ENCODE measurements at regions not wholly inside any gene's neighbourhood (a gene's known extent, or its start where the extent isn't known, plus 50 kb on each side); places are given as distances from the start of the nearest gene placed in this dataset.
"Not testable (repeated sequence)": the region's sequence is repeated elsewhere in the genome, so short reads cannot be mapped to it uniquely, and the experiment has no call there.

DNA sequence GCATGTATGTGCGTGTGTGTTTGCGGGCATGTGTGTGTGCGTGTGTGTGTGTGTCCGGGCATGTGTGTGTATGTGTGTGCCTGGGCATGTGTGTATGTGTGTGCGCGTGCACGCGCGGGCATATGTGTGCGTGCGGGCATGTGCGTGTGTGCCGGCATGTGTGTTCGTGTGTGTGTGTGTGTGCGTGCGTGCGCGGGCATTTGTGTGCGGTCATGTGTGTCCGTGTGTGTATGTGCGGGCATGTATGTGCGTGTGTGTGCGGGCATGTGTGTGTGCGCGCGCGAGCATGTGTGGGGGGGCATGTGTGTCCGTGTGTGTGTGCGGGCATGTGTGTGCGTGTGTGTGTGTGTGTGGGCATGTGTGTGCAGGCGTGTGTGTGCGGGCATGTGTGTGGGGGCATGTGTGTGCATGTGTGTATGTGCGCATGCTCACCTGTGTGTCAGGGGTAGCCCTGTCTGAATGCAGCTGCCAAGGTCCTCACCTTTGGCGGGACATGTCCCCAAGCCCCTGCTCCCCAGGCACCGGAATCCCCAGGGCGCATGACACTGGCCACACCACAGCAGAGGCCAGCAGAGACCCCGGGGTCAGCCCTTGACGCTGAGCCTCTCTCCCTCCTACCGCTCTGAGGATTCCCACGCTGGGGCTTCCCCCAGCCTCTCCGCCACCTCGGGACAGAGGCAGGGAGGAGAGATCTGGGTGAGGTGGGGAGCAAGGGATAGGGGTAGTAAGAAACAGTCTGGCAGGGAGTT lies 109.5 kb upstream of the NCOR2 start:
- H3K4me1 ChIP-seq (ENCODE audit: insufficient read depth, low read length), result peaks cover 2% of the 10 kb centered on the region; the same call in 1 of the 2 replicates
- no peak overlapping the region for H3K27ac ChIP-seq (ENCODE audit: low read length)
- no peaks in the 10 kb centered on the region for H3K27me3 ChIP-seq (ENCODE audit: insufficient read depth, low read length)
- no peak overlapping the region for H3K4me3 ChIP-seq (ENCODE audit: low read length)
- no peak overlapping the region for H3K9ac ChIP-seq (ENCODE audit: low read depth, low read length)
- H3K9me3 ChIP-seq (ENCODE audit: insufficient read depth, low read depth, low read length), result no peaks in the 10 kb centered on the region
- H3K36me3 ChIP-seq (ENCODE audit: insufficient read depth, low read depth, low read length), result no peaks in the 10 kb centered on the region

DNA sequence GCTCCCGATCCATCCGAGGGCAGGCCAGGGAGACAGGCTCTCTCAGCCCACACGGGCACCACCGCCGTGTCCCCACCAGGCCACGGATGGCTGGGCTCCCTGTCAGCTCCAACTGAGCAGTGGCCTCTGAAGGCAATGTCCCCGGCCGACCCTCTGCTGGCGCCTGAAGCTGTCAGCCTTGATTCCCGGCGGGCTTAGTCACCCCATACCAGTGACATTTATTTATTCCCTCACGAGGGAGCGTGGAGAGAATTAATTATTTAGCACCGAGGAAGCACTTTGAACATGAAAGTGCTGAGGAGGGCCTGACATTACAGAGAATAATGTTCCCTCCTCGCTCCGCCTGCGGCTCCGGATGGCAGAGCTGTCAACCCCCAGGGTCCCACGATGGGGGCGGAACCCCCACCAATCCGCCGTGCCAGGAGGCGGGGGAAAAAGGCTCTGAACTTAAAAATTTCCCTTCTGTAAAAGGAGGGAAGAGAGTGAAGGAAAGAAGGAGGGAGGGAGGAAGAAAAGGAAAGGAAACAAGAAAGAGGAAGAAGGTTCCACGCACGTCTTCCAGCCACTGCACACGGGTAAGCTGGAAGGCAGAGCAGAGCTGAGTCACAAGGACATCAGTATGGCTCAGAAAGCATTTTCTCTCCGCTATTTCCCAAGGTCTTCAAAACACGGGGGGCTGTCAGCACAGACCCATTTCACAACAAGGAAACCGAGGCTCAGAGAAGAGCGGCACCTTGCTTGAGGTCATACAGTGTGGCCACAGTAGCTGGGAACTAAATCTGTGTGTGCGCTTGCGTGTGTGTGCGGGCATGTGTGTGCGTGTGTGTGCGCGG lies 108.7 kb upstream of the NCOR2 start:
- no peak overlapping the region for H3K4me3 ChIP-seq (ENCODE audit: low read length)
- H3K9me3 ChIP-seq (ENCODE audit: insufficient read depth, low read depth, low read length), result no peaks in the 10 kb centered on the region
- no peaks in the 10 kb centered on the region for H3K4me1 ChIP-seq (ENCODE audit: insufficient read depth, low read length)
- no peak overlapping the region for H3K27ac ChIP-seq (ENCODE audit: low read length)
- H3K9ac ChIP-seq (ENCODE audit: low read depth, low read length), result no peak overlapping the region
- H3K27me3 ChIP-seq (ENCODE audit: insufficient read depth, low read length), result no peaks in the 10 kb centered on the region
- H3K36me3 ChIP-seq (ENCODE audit: insufficient read depth, low read depth, low read length), result no peaks in the 10 kb centered on the region

DNA sequence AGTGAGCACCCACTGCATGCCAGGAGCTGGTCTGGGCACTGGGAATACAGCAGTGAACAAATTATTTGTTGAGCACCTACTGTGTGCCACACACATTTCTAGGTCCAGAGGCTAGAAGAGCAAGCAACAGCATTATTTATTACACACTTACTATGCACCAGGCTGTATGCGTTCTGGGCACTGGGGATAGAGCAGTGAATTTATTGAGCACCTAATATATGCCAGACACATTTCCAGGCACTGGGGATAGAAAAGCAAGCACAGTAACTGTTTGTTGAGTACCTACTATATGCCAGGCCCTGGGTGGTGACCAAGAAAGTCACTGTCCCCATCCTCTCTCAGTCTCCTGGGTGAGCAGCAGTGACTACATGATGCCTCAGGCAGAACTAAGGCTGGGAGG lies 107.5 kb upstream of the NCOR2 start:
- no peaks in the 10 kb centered on the region for H3K4me1 ChIP-seq (ENCODE audit: insufficient read depth, low read length)
- H3K9me3 ChIP-seq (ENCODE audit: insufficient read depth, low read depth, low read length), result no peaks in the 10 kb centered on the region
- no peak overlapping the region for H3K9ac ChIP-seq (ENCODE audit: low read depth, low read length)
- no peak overlapping the region for H3K4me3 ChIP-seq (ENCODE audit: low read length)
- no peak overlapping the region for H3K27ac ChIP-seq (ENCODE audit: low read length)
- H3K36me3 ChIP-seq (ENCODE audit: insufficient read depth, low read depth, low read length), result no peaks in the 10 kb centered on the region
- no peaks in the 10 kb centered on the region for H3K27me3 ChIP-seq (ENCODE audit: insufficient read depth, low read length)

DNA sequence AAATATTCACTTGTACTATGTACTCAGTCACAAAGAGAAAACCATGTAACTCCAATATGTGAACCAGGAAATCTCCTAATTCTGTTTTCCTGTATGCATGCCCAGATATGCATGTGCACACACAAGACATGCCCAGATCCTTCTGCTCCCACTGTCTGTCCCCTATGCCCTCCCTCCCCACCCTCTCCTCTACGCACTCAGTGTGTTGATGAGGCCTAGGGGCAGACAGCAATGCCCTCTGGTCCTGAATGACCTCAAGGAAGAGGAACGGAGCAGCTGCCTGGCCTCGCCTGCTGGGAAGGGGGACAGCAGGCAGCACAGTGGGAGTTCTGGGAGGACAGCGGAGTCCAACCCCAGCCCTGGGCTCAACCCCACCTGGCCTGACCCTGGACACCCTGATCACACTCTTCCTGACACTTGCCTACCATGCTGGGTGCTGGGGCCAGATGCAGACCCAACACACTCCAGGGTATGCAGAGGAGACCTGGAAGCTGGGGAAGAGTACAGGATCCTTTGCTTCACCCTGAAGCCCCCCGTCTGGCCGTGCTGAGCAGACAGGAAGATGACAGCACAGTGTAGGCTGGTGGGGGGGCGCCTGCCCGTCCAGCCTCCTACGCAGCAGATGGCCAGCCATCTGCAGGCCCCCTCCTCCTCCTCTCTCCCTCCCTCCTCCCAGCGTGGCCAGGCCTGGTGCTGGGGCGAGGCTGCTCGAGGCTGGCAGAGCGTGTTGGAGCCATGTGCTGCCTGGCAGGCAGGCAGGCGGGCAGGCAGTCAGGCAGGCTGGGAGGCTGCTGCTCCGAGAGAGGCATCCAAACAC lies 106.6 kb upstream of the NCOR2 start:
- no peaks in the 10 kb centered on the region for H3K9me3 ChIP-seq (ENCODE audit: insufficient read depth, low read depth, low read length)
- no peak overlapping the region for H3K9ac ChIP-seq (ENCODE audit: low read depth, low read length)
- H3K4me1 ChIP-seq (ENCODE audit: insufficient read depth, low read length), result no peaks in the 10 kb centered on the region
- H3K4me3 ChIP-seq (ENCODE audit: low read length), result no peak overlapping the region
- H3K27me3 ChIP-seq (ENCODE audit: insufficient read depth, low read length), result no peaks in the 10 kb centered on the region
- no peak overlapping the region for H3K27ac ChIP-seq (ENCODE audit: low read length)
- no peaks in the 10 kb centered on the region for H3K36me3 ChIP-seq (ENCODE audit: insufficient read depth, low read depth, low read length)

DNA sequence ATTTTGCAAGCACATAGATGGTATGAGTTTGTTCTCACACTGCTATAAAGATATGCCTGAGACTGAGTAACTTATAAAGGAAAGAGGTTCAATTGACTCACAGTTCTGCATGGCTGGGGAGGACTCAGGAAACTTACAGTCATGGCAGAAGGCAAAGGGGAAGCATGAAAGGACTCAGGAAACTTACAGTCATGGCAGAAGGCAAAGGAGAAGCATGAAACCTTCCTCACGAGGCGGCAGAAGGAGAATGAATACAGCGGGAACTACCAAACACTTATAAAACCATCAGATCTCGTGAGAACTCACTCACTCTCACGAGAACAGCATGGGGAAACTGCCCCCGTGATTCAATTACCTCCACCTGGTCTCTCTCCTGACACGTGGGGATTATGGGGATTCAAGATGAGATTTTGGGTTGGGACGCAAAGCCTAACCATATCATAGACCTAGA lies 101.9 kb upstream of the NCOR2 start:
- not testable (repeated sequence) for H3K27ac ChIP-seq (ENCODE audit: low read length); H3K27me3 ChIP-seq (ENCODE audit: insufficient read depth, low read length); H3K36me3 ChIP-seq (ENCODE audit: insufficient read depth, low read depth, low read length); H3K9ac ChIP-seq (ENCODE audit: low read depth, low read length); H3K4me1 ChIP-seq (ENCODE audit: insufficient read depth, low read length); H3K4me3 ChIP-seq (ENCODE audit: low read length); H3K9me3 ChIP-seq (ENCODE audit: insufficient read depth, low read depth, low read length)

DNA sequence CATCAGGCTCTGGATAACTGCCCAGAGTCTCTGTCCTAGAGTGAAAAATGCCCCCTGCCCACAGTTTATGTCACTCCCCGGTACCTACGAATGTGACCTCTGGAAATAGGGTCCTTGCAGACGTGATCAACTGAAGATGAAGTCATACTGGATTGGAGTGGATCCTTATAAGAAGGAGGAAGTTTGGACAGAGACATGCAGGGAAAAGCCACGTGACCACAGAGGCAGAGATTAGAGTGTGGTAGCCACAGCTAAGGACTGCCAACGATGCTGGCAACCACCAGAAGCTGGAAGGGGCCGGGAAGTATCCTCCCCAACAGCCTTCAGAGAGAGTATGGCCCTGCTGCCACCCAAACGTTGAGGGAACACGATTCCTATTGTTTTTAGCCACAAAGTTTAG lies 101.2 kb upstream of the NCOR2 start:
- H3K27ac ChIP-seq (ENCODE audit: low read length), result no peak overlapping the region
- no peak overlapping the region for H3K9ac ChIP-seq (ENCODE audit: low read depth, low read length)
- H3K36me3 ChIP-seq (ENCODE audit: insufficient read depth, low read depth, low read length), result no peaks in the 10 kb centered on the region
- no peaks in the 10 kb centered on the region for H3K4me1 ChIP-seq (ENCODE audit: insufficient read depth, low read length)
- no peaks in the 10 kb centered on the region for H3K27me3 ChIP-seq (ENCODE audit: insufficient read depth, low read length)
- H3K9me3 ChIP-seq (ENCODE audit: insufficient read depth, low read depth, low read length), result no peaks in the 10 kb centered on the region; the same call in none of the 2 replicates
- H3K4me3 ChIP-seq (ENCODE audit: low read length), result no peak overlapping the region

DNA sequence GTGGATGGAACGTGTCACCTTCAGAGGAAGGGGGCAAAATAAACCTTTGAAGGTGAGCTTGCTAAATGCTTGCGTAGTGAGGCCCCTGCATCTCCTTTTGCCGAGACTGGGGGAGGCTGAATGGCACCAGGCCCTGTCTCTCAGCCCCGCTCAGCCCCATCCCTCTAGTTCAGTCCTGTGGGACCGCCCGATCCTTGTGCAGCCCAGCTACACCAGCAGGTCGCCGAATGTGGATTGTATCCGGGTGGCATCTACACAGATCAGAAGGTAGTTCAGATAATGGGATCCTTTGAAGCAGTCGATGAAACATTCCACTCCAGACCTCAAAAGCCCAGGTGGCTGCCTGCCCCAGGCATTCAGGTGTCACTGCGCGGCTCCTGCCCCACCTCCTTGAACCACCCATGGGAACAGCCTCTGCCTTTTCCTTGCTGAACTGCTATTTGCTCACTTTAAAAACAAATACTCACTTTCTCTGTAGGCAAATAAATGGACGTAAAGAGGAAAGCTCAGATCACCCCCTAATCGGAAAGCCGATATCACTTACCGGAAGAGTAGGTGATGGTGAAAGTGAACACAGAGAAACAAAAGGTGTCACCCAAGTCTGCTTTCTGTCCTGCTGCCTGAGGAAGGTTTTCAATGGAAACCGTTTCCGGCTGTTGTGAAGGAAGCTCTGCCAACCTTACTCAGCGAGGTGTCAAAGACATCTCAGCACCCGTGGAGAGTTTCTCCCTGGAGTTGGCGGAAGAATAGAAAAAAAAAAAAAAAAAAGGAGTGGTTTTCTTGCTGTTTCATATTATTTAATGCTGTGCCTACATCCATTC lies 100.3 kb upstream of the NCOR2 start:
- H3K4me3 ChIP-seq (ENCODE audit: low read length), result no peak overlapping the region
- H3K9me3 ChIP-seq (ENCODE audit: insufficient read depth, low read depth, low read length), result no peaks in the 10 kb centered on the region; the same call in none of the 2 replicates
- H3K4me1 ChIP-seq (ENCODE audit: insufficient read depth, low read length), result no peaks in the 10 kb centered on the region
- no peaks in the 10 kb centered on the region for H3K36me3 ChIP-seq (ENCODE audit: insufficient read depth, low read depth, low read length)
- no peaks in the 10 kb centered on the region for H3K27me3 ChIP-seq (ENCODE audit: insufficient read depth, low read length)
- H3K27ac ChIP-seq (ENCODE audit: low read length), result no peak overlapping the region
- H3K9ac ChIP-seq (ENCODE audit: low read depth, low read length), result no peak overlapping the region

DNA sequence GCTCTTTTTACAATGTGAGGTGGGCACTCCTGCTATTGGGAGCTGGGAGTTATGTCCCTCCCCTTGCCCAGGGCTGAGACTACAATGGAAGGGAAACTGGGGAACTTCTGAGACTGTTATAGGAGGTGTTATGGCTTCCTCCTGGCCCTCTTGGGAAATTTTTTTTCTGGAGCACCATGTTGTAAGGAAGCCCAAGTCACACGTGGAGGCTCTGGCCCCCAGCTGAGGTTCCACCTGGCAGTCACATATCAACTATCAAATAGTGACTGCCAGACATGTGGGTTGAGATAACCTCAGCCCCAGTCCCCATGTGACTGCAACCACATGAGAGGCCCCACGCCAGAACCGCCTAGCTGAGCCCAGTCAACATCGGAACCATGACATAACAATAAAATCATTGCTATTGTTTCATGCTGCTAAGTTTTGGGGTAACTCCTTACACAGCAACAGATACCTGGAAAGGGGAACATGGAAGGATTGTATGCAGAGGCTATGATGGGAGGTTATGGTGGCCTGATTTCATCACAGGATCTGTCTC lies 99.4 kb upstream of the NCOR2 start:
- Histone ChIP-seq H3K27ac (ENCODE audit: low read length) (no peak overlapping the region), H3K4me1 (ENCODE audit: insufficient read depth, low read length) (no peaks in the 10 kb centered on the region), H3K4me3 (ENCODE audit: low read length) (no peak overlapping the region), H3K27me3 (ENCODE audit: insufficient read depth, low read length) (no peaks in the 10 kb centered on the region), H3K9me3 (ENCODE audit: insufficient read depth, low read depth, low read length) (no peaks in the 10 kb centered on the region; the same call in none of the 2 replicates), H3K36me3 (ENCODE audit: insufficient read depth, low read depth, low read length) (no peaks in the 10 kb centered on the region), H3K9ac (ENCODE audit: low read depth, low read length) (no peak overlapping the region)

DNA sequence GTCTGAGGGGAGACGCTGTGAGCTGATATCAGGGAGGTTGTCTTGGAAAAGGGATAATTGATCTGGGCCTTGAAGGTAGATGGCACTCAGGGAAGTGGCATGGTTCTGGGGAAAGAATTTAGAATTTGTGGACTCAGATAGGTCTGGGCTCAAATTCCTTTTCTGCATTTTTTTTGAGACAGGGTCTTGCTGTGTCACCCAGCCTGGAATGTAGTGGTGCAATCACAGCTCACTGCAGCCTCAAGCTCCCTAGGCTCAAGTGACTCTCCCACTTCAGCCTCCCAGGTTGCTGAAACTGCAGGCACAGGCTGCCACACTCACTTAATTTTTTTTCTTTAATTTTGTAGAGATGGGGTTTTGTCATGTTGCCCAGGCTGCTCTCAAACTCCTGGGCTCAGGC lies 98.1 kb upstream of the NCOR2 start:
- H3K27ac ChIP-seq (ENCODE audit: low read length), result no peak overlapping the region
- no peaks in the 10 kb centered on the region for H3K4me1 ChIP-seq (ENCODE audit: insufficient read depth, low read length)
- H3K9me3 ChIP-seq (ENCODE audit: insufficient read depth, low read depth, low read length), result no peaks in the 10 kb centered on the region; the same call in none of the 2 replicates
- no peak overlapping the region for H3K4me3 ChIP-seq (ENCODE audit: low read length)
- H3K9ac ChIP-seq (ENCODE audit: low read depth, low read length), result no peak overlapping the region
- H3K36me3 ChIP-seq (ENCODE audit: insufficient read depth, low read depth, low read length), result no peaks in the 10 kb centered on the region
- no peaks in the 10 kb centered on the region for H3K27me3 ChIP-seq (ENCODE audit: insufficient read depth, low read length)

DNA sequence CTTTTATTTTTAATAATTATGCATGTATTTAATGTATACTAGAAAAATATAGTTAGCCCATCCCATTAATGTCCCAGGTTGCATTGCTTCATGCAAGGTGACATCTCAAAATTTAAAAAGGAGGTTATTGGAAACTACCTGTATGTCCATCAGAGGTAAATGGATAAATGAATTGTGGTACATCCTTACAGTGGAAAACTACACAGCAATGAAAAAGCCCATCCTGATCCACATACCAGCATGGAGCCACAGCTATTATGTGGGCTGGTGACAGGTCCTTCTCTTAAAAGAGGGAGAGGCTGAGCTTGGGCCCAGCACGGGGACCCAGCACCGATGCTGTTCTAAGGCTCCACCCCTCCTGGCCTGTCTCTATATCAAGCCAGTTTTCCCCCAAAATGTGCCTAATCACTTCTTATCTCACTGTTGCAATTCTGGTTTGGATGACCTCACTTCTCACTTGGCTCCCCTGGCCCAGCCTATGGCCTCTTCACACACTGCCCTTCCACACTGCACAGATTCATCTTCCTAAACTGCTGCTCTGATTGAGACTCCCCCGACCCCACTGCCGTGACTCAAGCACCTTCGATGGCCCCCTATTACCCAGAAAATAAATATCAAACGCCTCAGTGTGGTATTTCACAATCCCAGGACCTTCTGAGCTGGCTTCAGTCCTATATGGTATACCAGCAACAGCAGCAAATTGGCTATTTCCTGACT lies 97.1 kb upstream of the NCOR2 start:
- H3K27ac ChIP-seq (ENCODE audit: low read length), result no peak overlapping the region
- no peak overlapping the region for H3K9ac ChIP-seq (ENCODE audit: low read depth, low read length)
- H3K4me1 ChIP-seq (ENCODE audit: insufficient read depth, low read length), result no peaks in the 10 kb centered on the region
- no peaks in the 10 kb centered on the region; the same call in none of the 2 replicates for H3K9me3 ChIP-seq (ENCODE audit: insufficient read depth, low read depth, low read length)
- no peaks in the 10 kb centered on the region for H3K36me3 ChIP-seq (ENCODE audit: insufficient read depth, low read depth, low read length)
- H3K4me3 ChIP-seq (ENCODE audit: low read length), result no peak overlapping the region
- H3K27me3 ChIP-seq (ENCODE audit: insufficient read depth, low read length), result no peaks in the 10 kb centered on the region

Data from iPS-20b (cell line).